H1 (cell line): ENCODE measurements at regions not wholly inside any gene's neighbourhood (a gene's known extent, or its start where the extent isn't known, plus 50 kb on each side); places are given as distances from the start of the nearest gene placed in this dataset.
"Not testable (repeated sequence)": the region's sequence is repeated elsewhere in the genome, so short reads cannot be mapped to it uniquely, and the experiment has no call there.

ENCODE experiments used
- CTCF ChIA-PET: fragments of 300-600 bp; sonication (Branson Sonifier 250); formaldehyde crosslinking; loops from one replicate; lab custom pipeline; 2021; ENCODE audit not compliant: partially characterized antibody; lab: Charles Lee
- POLR2A ChIA-PET: fragments of 300-600 bp; sonication (Branson Sonifier 250); formaldehyde crosslinking; loops from one replicate; lab custom pipeline; 2021; ENCODE audit warnings: inconsistent platforms; ENCODE audit not compliant: partially characterized antibody; lab: Charles Lee
- DNase-seq, 2 experiments: peaks; one replicate each; pipeline versions ENCODE4 v3.0.0 to v3.0.0-alpha.2; 2010 to 2022; ENCODE audit warnings: low spot score in 2 of 2, low read depth in 1 of 2, mixed read lengths in 1 of 2
- FAIRE-seq: peaks from 2 replicates; lab custom pipeline; 2011; peaks lifted over from hg19 to GRCh38; lab: Jason Lieb, UNC
- H2AFZ ChIP-seq: 2 replicates; pipeline ENCODE4 v1.8.1; 2012; ENCODE audit warnings: low read length, inconsistent platforms
- H2AK5ac ChIP-seq: 2 replicates; pipeline ENCODE4 v1.6.1; 2013; ENCODE audit warnings: low read depth, low read length
- H2BK120ac ChIP-seq: replicated peaks from 2 replicates; pipeline ENCODE3; 2013; ENCODE audit warnings: low read depth, low read length, inconsistent platforms
- H2BK12ac ChIP-seq: 2 replicates; pipeline ENCODE4 v1.6.1; 2013; ENCODE audit warnings: low read depth, low read length
- H2BK15ac ChIP-seq: 2 replicates; pipeline ENCODE4 v1.6.1; 2013; ENCODE audit warnings: low read length
- H2BK20ac ChIP-seq: 2 replicates; pipeline ENCODE4 v1.6.1; 2013; ENCODE audit warnings: low read length
- H2BK5ac ChIP-seq: 2 replicates; pipeline ENCODE4 v1.6.1; 2013; ENCODE audit warnings: low read depth, low read length
- H3K14ac ChIP-seq: 2 replicates; pipeline ENCODE4 v1.6.1; 2013; ENCODE audit warnings: inconsistent platforms; ENCODE audit not compliant: insufficient read length
- H3K18ac ChIP-seq: 2 replicates; pipeline ENCODE4 v1.6.1; 2013; ENCODE audit warnings: low read length; ENCODE audit errors: extremely low read depth
- H3K23ac ChIP-seq: 2 replicates; pipeline ENCODE4 v1.6.1; 2013; ENCODE audit warnings: inconsistent platforms; ENCODE audit not compliant: insufficient read length
- H3K23me2 ChIP-seq: 2 replicates; pipeline ENCODE4 v1.6.1; 2013; ENCODE audit warnings: low read depth, low read length
- H3K27ac ChIP-seq: 2 replicates; pipeline ENCODE4 v1.6.1; 2011; ENCODE audit warnings: low read depth, low read length, inconsistent platforms
- H3K27me3 ChIP-seq, 4 experiments: replicated peaks in 1 of 4; 1 replicate in 1 of 4; 2 replicates in 3 of 4; pipeline versions ENCODE4 v1.6.1 to v1.8.1; 2011 to 2013; ENCODE audit warnings: low read length in 3 of 4, mild to moderate bottlenecking in 3 of 4, inconsistent platforms in 2 of 4, mixed read lengths in 2 of 4, moderate library complexity in 1 of 4; ENCODE audit not compliant: control insufficient read depth in 3 of 4, insufficient read depth in 3 of 4; ENCODE audit errors: extremely low read depth in 1 of 4
- H3K36me3 ChIP-seq, 4 experiments: 2 replicates each; pipeline versions ENCODE4 v1.6.1 to v1.8.1; 2011 to 2013; ENCODE audit warnings: mild to moderate bottlenecking in 4 of 4, low read length in 3 of 4, moderate library complexity in 2 of 4, control low read depth in 1 of 4, inconsistent platforms in 1 of 4; ENCODE audit not compliant: insufficient read depth in 4 of 4, control insufficient read depth in 2 of 4
- H3K4ac ChIP-seq: replicated peaks from 2 replicates; pipeline ENCODE3; 2013; ENCODE audit warnings: low read length, low read depth, mixed read lengths, inconsistent platforms; ENCODE audit not compliant: insufficient read length
- H3K4me1 ChIP-seq, 4 experiments: replicated peaks in 1 of 4; 1 replicate in 1 of 4; 2 replicates in 3 of 4; pipeline versions ENCODE4 v1.6.1 to v1.8.1; 2011 to 2013; ENCODE audit warnings: low read length in 3 of 4, inconsistent platforms in 2 of 4, mixed read lengths in 1 of 4; ENCODE audit not compliant: insufficient read depth in 4 of 4, control insufficient read depth in 3 of 4
- H3K4me2 ChIP-seq, 2 experiments: 2 replicates each; pipeline versions ENCODE4 v1.6.1 to v1.8.1; 2011 to 2013; ENCODE audit warnings: low read depth in 2 of 2, low read length in 2 of 2, control low read depth in 1 of 2, inconsistent platforms in 1 of 2, mild to moderate bottlenecking in 1 of 2; ENCODE audit not compliant: insufficient read depth in 1 of 2
- H3K4me3 ChIP-seq, 4 experiments: fragments of 200-600, 300-600 bp in 1 of 4; sonication (generic), shearing (Covaris generic), sonication (Bioruptor Twin) in 1 of 4; 2 replicates each; pipeline versions ENCODE4 v1.5.1 to v1.8.1; 2011 to 2016; ENCODE audit warnings: low read length in 4 of 4, low read depth in 3 of 4, control low read depth in 2 of 4, inconsistent platforms in 2 of 4, mild to moderate bottlenecking in 2 of 4, mixed read lengths in 1 of 4, moderate library complexity in 1 of 4; ENCODE audit not compliant: insufficient read depth in 2 of 4; ENCODE audit errors: extremely low read depth in 1 of 4
- H3K56ac ChIP-seq: replicated peaks from 2 replicates; pipeline ENCODE3; 2013; ENCODE audit warnings: low read depth, mild to moderate bottlenecking, mixed read lengths, low read length, inconsistent platforms; ENCODE audit not compliant: insufficient read length
- H3K79me1 ChIP-seq: 2 replicates; pipeline ENCODE4 v1.6.1; 2013; ENCODE audit warnings: low read depth, low read length, control low read depth
- H3K79me2 ChIP-seq, 2 experiments: 2 replicates each; pipeline versions ENCODE4 v1.6.1 to v1.8.1; 2012 to 2013; ENCODE audit warnings: low read length in 2 of 2, mild to moderate bottlenecking in 2 of 2, inconsistent platforms in 1 of 2; ENCODE audit not compliant: insufficient read depth in 2 of 2, control insufficient read depth in 1 of 2
- H3K9ac ChIP-seq, 4 experiments: replicated peaks in 1 of 4; 1 replicate in 1 of 4; 2 replicates in 3 of 4; pipeline versions ENCODE4 v1.6.1 to v1.8.1; 2011 to 2013; ENCODE audit warnings: low read depth in 3 of 4, low read length in 3 of 4, control low read depth in 2 of 4, mild to moderate bottlenecking in 2 of 4, moderate library complexity in 2 of 4, inconsistent platforms in 1 of 4; ENCODE audit errors: extremely low read depth in 1 of 4
- H3K9me3 ChIP-seq, 2 experiments: 2 replicates each; pipeline versions ENCODE4 v1.6.1 to v1.8.1; 2012 to 2013; ENCODE audit warnings: mild to moderate bottlenecking in 2 of 2, moderate library complexity in 2 of 2, control low read depth in 1 of 2, inconsistent platforms in 1 of 2, low read depth in 1 of 2, low read length in 1 of 2, mixed read lengths in 1 of 2; ENCODE audit not compliant: insufficient read depth in 2 of 2
- H4K20me1 ChIP-seq, 2 experiments: replicated peaks in 1 of 2; 2 replicates each; pipeline versions ENCODE3 to v1.8.1; 2011 to 2013; ENCODE audit warnings: inconsistent platforms in 2 of 2, low read length in 2 of 2, mild to moderate bottlenecking in 1 of 2; ENCODE audit not compliant: insufficient read depth in 2 of 2, control insufficient read depth in 1 of 2
- H4K5ac ChIP-seq: 2 replicates; pipeline ENCODE4 v1.6.1; 2013; ENCODE audit warnings: low read length, low read depth, mixed read lengths, inconsistent platforms; ENCODE audit not compliant: insufficient read length
- H4K8ac ChIP-seq: 2 replicates; pipeline ENCODE4 v1.8.0; 2013; ENCODE audit warnings: mild to moderate bottlenecking, moderate library complexity, low read length, inconsistent platforms; ENCODE audit not compliant: insufficient read depth; ENCODE audit errors: extremely low read depth
- H4K91ac ChIP-seq: replicated peaks from 2 replicates; pipeline ENCODE3; 2013; ENCODE audit warnings: low read length, mixed read lengths, inconsistent platforms; ENCODE audit not compliant: insufficient read length
- WGBS, 2 experiments: shearing (Covaris generic) in 1 of 2; methylation state at CpG; one replicate each; pipeline versions ENCODE4 v1.1.6 to v1.1.7; 2013 to 2015; ENCODE audit warnings: low lambda C conversion rate in 2 of 2, mixed read lengths in 2 of 2, inconsistent platforms in 1 of 2, low coverage in 1 of 2, missing lambda C conversion rate in 1 of 2; ENCODE audit not compliant: insufficient replicate concordance in 2 of 2, insufficient coverage in 1 of 2, insufficient read length in 1 of 2; ENCODE audit errors: extremely low coverage in 1 of 2, missing lambda C conversion rate in 1 of 2; 5-methylcytosine and 5-hydroxymethylcytosine counted together

DNA sequence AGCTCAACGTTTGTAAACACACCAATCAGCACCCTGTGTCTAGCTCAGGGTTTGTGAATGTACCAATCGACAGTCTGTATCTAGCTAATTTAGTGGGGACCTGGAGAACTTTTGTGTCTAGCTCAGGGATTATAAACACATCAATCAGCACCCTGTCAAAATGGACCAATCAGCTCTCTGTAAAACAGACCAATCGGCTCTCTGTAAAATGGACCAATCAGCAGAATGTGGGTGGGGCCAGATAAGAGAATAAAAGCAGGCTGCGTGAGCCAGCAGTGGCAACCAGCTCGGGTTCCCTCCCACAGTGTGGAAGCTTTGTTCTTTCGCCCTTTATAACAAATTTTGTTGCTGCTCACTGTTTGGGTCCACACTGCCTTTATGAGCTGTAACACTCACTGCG is 136.3 kb upstream of the JADE1 start:
- 70% methylated on average over 7 of the region's 7 CpGs; no CpG with 5 or more reads in 1 of the 2 experiments for WGBS, 2 experiments
- H2BK20ac ChIP-seq, H2BK120ac ChIP-seq, H2BK15ac ChIP-seq, H3K4me1 ChIP-seq, H2AFZ ChIP-seq, H3K27ac ChIP-seq, H3K79me2 ChIP-seq, H3K79me1 ChIP-seq, H3K4me2 ChIP-seq, H3K23ac ChIP-seq, H4K8ac ChIP-seq, DNase-seq, H3K4me3 ChIP-seq, FAIRE-seq, H2AK5ac ChIP-seq, H3K56ac ChIP-seq, H3K27me3 ChIP-seq, H3K36me3 ChIP-seq, H2BK5ac ChIP-seq, H3K9ac ChIP-seq, H2BK12ac ChIP-seq, H3K14ac ChIP-seq, H3K18ac ChIP-seq, H4K20me1 ChIP-seq, H3K9me3 ChIP-seq, H4K5ac ChIP-seq, H3K23me2 ChIP-seq, H3K4ac ChIP-seq, H4K91ac ChIP-seq: not testable (repeated sequence)
- POLR2A ChIA-PET, result interaction anchor here (1.2 to 1.4 kb wide), 2 partner anchors 15 to 19 kb away, joined by 3 to 4 read pairs; no protein-coding TSS in a partner anchor
- CTCF ChIA-PET, result interaction anchor here (0.6 to 0.9 kb wide), 5 partner anchors 17 to 502 kb away, joined by 3 read pairs; no protein-coding TSS in a partner anchor

GRCh38 chr4:128672596-128672995 is 136.9 kb upstream of the JADE1 start:
- H4K8ac ChIP-seq, H2BK5ac ChIP-seq, H2BK15ac ChIP-seq, DNase-seq, H3K4ac ChIP-seq, FAIRE-seq, H3K79me2 ChIP-seq, H3K18ac ChIP-seq, H3K4me1 ChIP-seq, H2BK120ac ChIP-seq, H2AFZ ChIP-seq, H3K79me1 ChIP-seq, H3K36me3 ChIP-seq, H3K4me2 ChIP-seq, H3K4me3 ChIP-seq, H3K27ac ChIP-seq, H4K91ac ChIP-seq, H2BK12ac ChIP-seq, H3K23me2 ChIP-seq, H2AK5ac ChIP-seq, H3K9ac ChIP-seq, H3K27me3 ChIP-seq, H3K14ac ChIP-seq, H4K5ac ChIP-seq, H3K23ac ChIP-seq, H4K20me1 ChIP-seq, H3K56ac ChIP-seq: not testable (repeated sequence)
- POLR2A ChIA-PET, result interaction anchor here (1.2 to 1.4 kb wide), 2 partner anchors 14 to 19 kb away, joined by 3 to 4 read pairs; no protein-coding TSS in a partner anchor
- H2BK20ac ChIP-seq, result peak overlapping the region; percentile 36; the same call in 1 of the 2 replicates
- whole genome bisulfite sequencing, 2 experiments, result 93% methylated on average over 20 of the region's 22 CpGs; no CpG with 5 or more reads in 1 of the 2 experiments
- peaks cover 4 to 11% of the 10 kb centered on the region in 2 experiments; a peak in 2 of 4 replicates for H3K9me3 ChIP-seq
- CTCF ChIA-PET, result interaction anchor here (0.6 to 1.2 kb wide), 5 partner anchors 17 to 502 kb away, joined by 3 read pairs; no protein-coding TSS in a partner anchor
